Mesendoderm (in vitro differentiated cells): ENCODE measurements at regions not wholly inside any gene's neighbourhood (a gene's known extent, or its start where the extent isn't known, plus 50 kb on each side); places are given as distances from the start of the nearest gene placed in this dataset.

Experiments
- DNase-seq: peaks from one replicate; pipeline ENCODE4 v3.0.0; 2013
- H2AK5ac ChIP-seq: 2 replicates; pipeline ENCODE4 v1.6.1; 2013; ENCODE audit warnings: low read length, inconsistent platforms
- H2BK120ac ChIP-seq: 2 replicates; pipeline ENCODE4 v1.6.1; 2013; ENCODE audit warnings: low read depth, mild to moderate bottlenecking, low read length, moderate library complexity, mixed read lengths
- H2BK15ac ChIP-seq: replicated peaks from 2 replicates; pipeline ENCODE4 v1.6.1; 2013; ENCODE audit warnings: low read depth, mild to moderate bottlenecking, moderate library complexity
- H2BK5ac ChIP-seq: 2 replicates; pipeline ENCODE4 v1.6.1; 2013; ENCODE audit warnings: low read length, inconsistent platforms
- H3K18ac ChIP-seq: 2 replicates; pipeline ENCODE4 v1.6.1; 2013; ENCODE audit warnings: mild to moderate bottlenecking, low read length, mixed read lengths
- H3K23ac ChIP-seq: one replicate; pipeline ENCODE4 v1.6.1; 2013; ENCODE audit warnings: low read length
- H3K27ac ChIP-seq: 2 replicates; pipeline ENCODE4 v1.5.1; 2013; ENCODE audit warnings: low read depth, mild to moderate bottlenecking, inconsistent platforms, low read length, moderate library complexity
- H3K27me3 ChIP-seq: 2 replicates; pipeline ENCODE4 v1.6.1; 2013; ENCODE audit warnings: low read length, control low read depth, mild to moderate bottlenecking, inconsistent platforms; ENCODE audit not compliant: insufficient read depth, poor library complexity
- H3K36me3 ChIP-seq: 2 replicates; pipeline ENCODE4 v1.6.1; 2013; ENCODE audit warnings: low read length, inconsistent platforms; ENCODE audit not compliant: control insufficient read depth, insufficient read depth
- H3K4ac ChIP-seq: one replicate; pipeline ENCODE4 v1.6.1; 2013; ENCODE audit warnings: low read depth, mild to moderate bottlenecking, low read length, moderate library complexity
- H3K4me1 ChIP-seq: 2 replicates; pipeline ENCODE4 v1.6.1; 2013; ENCODE audit warnings: low read depth, low read length, inconsistent platforms; ENCODE audit not compliant: control insufficient read depth
- H3K4me2 ChIP-seq: 2 replicates; pipeline ENCODE4 v1.6.1; 2013; ENCODE audit warnings: low read length
- H3K4me3 ChIP-seq: 2 replicates; pipeline ENCODE4 v1.5.1; 2013; ENCODE audit warnings: mild to moderate bottlenecking, low read length
- H3K56ac ChIP-seq: one replicate; pipeline ENCODE4 v1.6.1; 2013; ENCODE audit warnings: low read length
- H3K79me1 ChIP-seq: 2 replicates; pipeline ENCODE4 v1.6.1; 2013; ENCODE audit warnings: low read length, inconsistent platforms
- H3K79me2 ChIP-seq: 2 replicates; pipeline ENCODE4 v1.6.1; 2013; ENCODE audit warnings: mild to moderate bottlenecking, low read length; ENCODE audit not compliant: control insufficient read depth, insufficient read depth
- H3K9ac ChIP-seq: 2 replicates; pipeline ENCODE4 v1.6.1; 2013; ENCODE audit warnings: low read length, inconsistent platforms
- H4K5ac ChIP-seq: one replicate; pipeline ENCODE4 v1.6.1; 2013; ENCODE audit warnings: low read length
- H4K8ac ChIP-seq: one replicate; pipeline ENCODE4 v1.6.1; 2013; ENCODE audit warnings: low read depth, mild to moderate bottlenecking, control low read depth, low read length, moderate library complexity
- WGBS: extraction: QIAGEN DNeasy Blood & Tissue Kit; methylation state at CpG from one replicate; pipeline ENCODE4 v1.1.7; 2013; ENCODE audit warnings: low lambda C conversion rate, missing lambda C conversion rate; ENCODE audit not compliant: insufficient coverage; ENCODE audit errors: extremely low coverage; 5-methylcytosine and 5-hydroxymethylcytosine counted together

- H3K79me2 ChIP-seq: no peaks in the 10 kb centered on the region
- WGBS: no CpG with 5 or more reads among the region's 1 CpG
- no peak overlapping the region for H4K5ac ChIP-seq
- H3K9ac ChIP-seq: no peak overlapping the region
- H3K27me3 ChIP-seq: no peaks in the 10 kb centered on the region
- H3K4me1 ChIP-seq: no peaks in the 10 kb centered on the region
- H2BK5ac ChIP-seq: no peak overlapping the region
- H3K18ac ChIP-seq: no peak overlapping the region
- H2AK5ac ChIP-seq: no peak overlapping the region
- no peak overlapping the region for H3K4me3 ChIP-seq
- H3K36me3 ChIP-seq: no peaks in the 10 kb centered on the region
- H3K79me1 ChIP-seq: no peaks in the 10 kb centered on the region
- no peak overlapping the region for H3K4ac ChIP-seq
- no peak overlapping the region for H3K27ac ChIP-seq
- no peak for DNase-seq
- H2BK15ac ChIP-seq: no peak overlapping the region
- H3K4me2 ChIP-seq: no peak overlapping the region
- H3K56ac ChIP-seq: no peak overlapping the region
- no peak overlapping the region for H4K8ac ChIP-seq
- no peak overlapping the region for H2BK120ac ChIP-seq
- H3K23ac ChIP-seq: no peak overlapping the region
Measured at GRCh38 chr2:79320871-79321270, 161.3 kb upstream of the REG3A start.

GRCh38 chr2:79294994-79295393 lies 135.4 kb upstream of the REG3A start:
- WGBS: no CpG with 5 or more reads among the region's 2 CpGs
- Histone ChIP-seq H2AK5ac (no peak overlapping the region), H3K27ac (peak overlapping the region; percentile 37), H3K27me3 (no peaks in the 10 kb centered on the region), H3K56ac (no peak overlapping the region), H3K79me1 (no peaks in the 10 kb centered on the region), H4K8ac (no peak overlapping the region), H3K9ac (no peak overlapping the region), H3K23ac (no peak overlapping the region), H2BK15ac (no peak overlapping the region), H2BK120ac (no peak overlapping the region), H3K36me3 (no peaks in the 10 kb centered on the region), H3K4me1 (no peaks in the 10 kb centered on the region), H4K5ac (no peak overlapping the region), H3K4me2 (no peak overlapping the region), H3K4me3 (no peak overlapping the region), H3K79me2 (no peaks in the 10 kb centered on the region), H2BK5ac (peak overlapping the region; percentile 44), H3K18ac (no peak overlapping the region), H3K4ac (no peak overlapping the region)
- DNase-seq: peak; percentile 93

- H3K36me3 ChIP-seq: no peaks in the 10 kb centered on the region
- WGBS: no CpG with 5 or more reads among the region's 1 CpG
Measured at GRCh38 chr2:79292958-79293315, 133.4 kb upstream of the REG3A start.

GRCh38 chr2:79292239-79292957 lies 132.8 kb upstream of the REG3A start:
- Histone ChIP-seq H2BK120ac (peak overlapping the region; percentile 28), H3K56ac (no peak overlapping the region), H3K4me2 (no peak overlapping the region), H3K18ac (peak overlapping the region; percentile 60), H3K4me3 (no peak overlapping the region), H3K79me1 (no peaks in the 10 kb centered on the region), H2BK15ac (no peak overlapping the region), H3K4me1 (no peaks in the 10 kb centered on the region), H4K5ac (no peak overlapping the region), H3K27me3 (no peaks in the 10 kb centered on the region), H2BK5ac (no peak overlapping the region), H4K8ac (no peak overlapping the region), H3K23ac (no peak overlapping the region), H3K79me2 (no peaks in the 10 kb centered on the region), H3K27ac (no peak overlapping the region), H3K9ac (no peak overlapping the region), H3K4ac (no peak overlapping the region), H3K36me3 (no peaks in the 10 kb centered on the region), H2AK5ac (no peak overlapping the region)
- WGBS: no CpG with 5 or more reads among the region's 1 CpG
- DNase-seq: no peak

More at GRCh38 chr2:79292958-79293315, 133.4 kb upstream of the REG3A start:
- Histone ChIP-seq H2BK5ac (no peak overlapping the region), H3K9ac (no peak overlapping the region), H3K4me3 (no peak overlapping the region), H3K56ac (no peak overlapping the region), H3K27me3 (no peaks in the 10 kb centered on the region), H3K4me1 (no peaks in the 10 kb centered on the region), H4K5ac (no peak overlapping the region), H2AK5ac (no peak overlapping the region), H3K27ac (no peak overlapping the region), H3K79me1 (no peaks in the 10 kb centered on the region), H2BK15ac (no peak overlapping the region), H3K79me2 (no peaks in the 10 kb centered on the region), H3K18ac (no peak overlapping the region), H4K8ac (no peak overlapping the region), H3K4ac (no peak overlapping the region), H3K23ac (no peak overlapping the region), H3K4me2 (no peak overlapping the region), H2BK120ac (no peak overlapping the region)
- no peak for DNase-seq

- no peak overlapping the region for H3K23ac ChIP-seq
- no peak for DNase-seq
- H3K4me2 ChIP-seq: no peak overlapping the region
- H3K79me2 ChIP-seq: no peaks in the 10 kb centered on the region
- no peak overlapping the region for H2BK5ac ChIP-seq
- no peak overlapping the region for H3K27ac ChIP-seq
- WGBS: no CpG with 5 or more reads among the region's 3 CpGs
- no peak overlapping the region for H3K18ac ChIP-seq
- no peak overlapping the region for H3K56ac ChIP-seq
- H3K79me1 ChIP-seq: no peaks in the 10 kb centered on the region
- no peaks in the 10 kb centered on the region for H3K4me1 ChIP-seq
- H3K9ac ChIP-seq: no peak overlapping the region
- no peak overlapping the region for H3K4ac ChIP-seq
- no peaks in the 10 kb centered on the region for H3K36me3 ChIP-seq
- H4K8ac ChIP-seq: no peak overlapping the region
- H2BK120ac ChIP-seq: no peak overlapping the region
- no peak overlapping the region for H2AK5ac ChIP-seq
- no peaks in the 10 kb centered on the region for H3K27me3 ChIP-seq
- no peak overlapping the region for H2BK15ac ChIP-seq
- no peak overlapping the region for H3K4me3 ChIP-seq
- H4K5ac ChIP-seq: no peak overlapping the region
Measured at GRCh38 chr2:79275863-79276262, 116.3 kb upstream of the REG3A start.

- no peak for DNase-seq
- Histone ChIP-seq H3K79me1 (no peaks in the 10 kb centered on the region), H3K9ac (no peak overlapping the region), H3K27me3 (no peaks in the 10 kb centered on the region), H4K5ac (no peak overlapping the region), H2BK120ac (no peak overlapping the region), H3K4me3 (no peak overlapping the region), H2BK15ac (no peak overlapping the region), H3K4me1 (peaks cover 2% of the 10 kb centered on the region), H3K36me3 (no peaks in the 10 kb centered on the region), H2AK5ac (no peak overlapping the region), H3K4ac (no peak overlapping the region), H3K27ac (no peak overlapping the region), H3K56ac (no peak overlapping the region), H3K18ac (no peak overlapping the region), H4K8ac (peak overlapping the region; percentile 39), H3K79me2 (no peaks in the 10 kb centered on the region), H3K23ac (no peak overlapping the region), H2BK5ac (no peak overlapping the region), H3K4me2 (no peak overlapping the region)
- no CpG with 5 or more reads among the region's 2 CpGs for WGBS
Measured at GRCh38 chr2:79275197-79275596, 115.6 kb upstream of the REG3A start.
